HG02759 (cell line): ENCODE measurements at regions not wholly inside any gene's neighbourhood (a gene's known extent, or its start where the extent isn't known, plus 50 kb on each side); places are given as distances from the start of the nearest gene placed in this dataset.

Experiments used
- ATAC-seq: cut with Tn5 transposase; IDR thresholded peaks from one replicate; pipeline ENCODE4 v1.9.1; 2021; ENCODE audit warnings: mild to moderate bottlenecking, moderate library complexity; ENCODE audit not compliant: unreplicated experiment

DNA sequence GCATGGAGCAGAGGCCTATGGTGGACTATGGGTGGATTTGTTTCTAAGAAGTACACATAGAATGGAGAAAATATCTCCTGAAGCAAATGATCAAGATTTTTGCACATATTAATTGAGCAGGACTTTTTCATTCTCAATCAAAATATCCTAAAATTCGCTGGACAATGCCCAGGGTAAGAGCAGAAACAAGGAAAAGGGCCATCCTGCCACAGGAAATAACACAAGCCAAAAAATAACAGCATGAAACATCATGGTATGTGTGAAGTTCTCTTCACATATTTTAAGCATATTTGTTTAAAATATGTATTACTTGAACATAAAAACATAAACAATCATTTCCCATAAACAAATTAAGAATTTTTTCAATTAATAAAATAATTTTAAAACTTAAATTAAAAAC lies 868.9 kb downstream of the EPHA7 start:
- ATAC-seq = no peak

DNA sequence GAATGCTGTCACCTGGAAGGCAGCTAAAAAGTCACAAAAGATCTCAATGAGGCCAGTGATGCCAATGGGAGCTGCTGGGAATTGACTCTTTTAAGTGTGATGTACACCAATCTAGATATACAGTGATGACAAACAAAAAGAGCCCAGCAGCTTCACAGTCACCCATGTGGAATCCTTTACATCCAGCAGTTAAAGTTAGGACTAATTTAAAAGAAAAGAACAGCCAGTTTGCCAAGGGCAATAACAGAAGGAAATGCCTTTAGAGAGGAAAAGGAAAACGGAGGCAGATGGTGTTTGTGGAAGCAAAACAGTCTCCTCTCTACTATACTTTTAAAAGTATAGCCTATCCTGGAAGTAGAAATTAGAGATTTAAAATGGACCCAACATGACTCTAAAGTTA lies 873.5 kb downstream of the EPHA7 start:
- ATAC-seq = no peak

DNA sequence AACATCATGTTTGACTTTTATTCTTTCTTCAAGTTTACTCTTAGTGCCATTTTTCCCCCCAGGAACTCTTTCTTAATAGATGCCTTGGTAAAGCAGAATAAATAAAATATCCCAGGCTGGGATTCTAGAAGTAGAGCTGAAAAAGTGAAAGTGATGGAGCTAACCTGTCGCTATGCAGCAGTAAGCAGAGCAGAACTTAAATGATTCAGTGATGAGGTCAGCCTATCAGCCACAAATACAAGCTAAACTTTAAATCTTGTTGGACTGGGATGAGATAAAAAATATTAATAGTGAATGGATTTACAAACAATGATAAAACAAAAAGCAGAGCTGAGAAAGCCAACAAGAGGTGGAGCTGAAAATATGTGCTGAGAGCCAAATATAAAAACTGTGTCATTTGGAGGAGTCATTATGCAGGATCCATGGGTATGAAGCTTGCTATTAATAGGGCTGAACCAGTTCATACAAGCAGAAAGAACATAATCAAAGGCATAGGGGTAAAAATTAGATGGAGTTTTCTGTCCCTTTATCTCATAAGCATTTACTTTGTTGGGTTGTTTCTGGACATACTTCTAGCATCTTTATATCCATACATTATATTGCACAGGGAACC lies 877.8 kb downstream of the EPHA7 start:
- no peak for ATAC-seq

DNA sequence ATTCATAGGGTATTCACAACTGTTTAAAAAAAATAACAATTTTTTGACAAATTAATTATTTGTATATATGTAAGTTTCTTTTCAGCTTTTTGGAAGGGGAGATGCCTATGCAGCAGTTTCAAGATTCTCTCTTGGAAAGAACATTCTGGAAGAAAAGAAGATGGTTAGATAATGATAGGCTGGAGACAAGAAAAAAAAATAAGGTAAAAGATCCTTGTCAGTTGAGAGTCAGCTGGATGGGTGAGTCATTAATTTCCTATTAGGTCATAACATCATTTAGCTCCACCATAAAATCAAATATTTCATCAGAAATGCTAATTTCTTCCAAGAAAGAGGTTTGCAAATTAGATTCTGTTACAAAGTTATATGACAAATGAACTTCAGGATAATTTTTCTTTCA lies 880.4 kb downstream of the EPHA7 start:
- no peak for ATAC-seq

- ATAC-seq = no peak
Observed at GRCh38 chr6:92538275-92538674, 881.1 kb downstream of the EPHA7 start.

- ATAC-seq = no peak
Observed at GRCh38 chr6:92534109-92534508, 885.2 kb downstream of the EPHA7 start.

- no peak for ATAC-seq
Observed at GRCh38 chr6:92522589-92522988, 896.8 kb downstream of the EPHA7 start.

DNA sequence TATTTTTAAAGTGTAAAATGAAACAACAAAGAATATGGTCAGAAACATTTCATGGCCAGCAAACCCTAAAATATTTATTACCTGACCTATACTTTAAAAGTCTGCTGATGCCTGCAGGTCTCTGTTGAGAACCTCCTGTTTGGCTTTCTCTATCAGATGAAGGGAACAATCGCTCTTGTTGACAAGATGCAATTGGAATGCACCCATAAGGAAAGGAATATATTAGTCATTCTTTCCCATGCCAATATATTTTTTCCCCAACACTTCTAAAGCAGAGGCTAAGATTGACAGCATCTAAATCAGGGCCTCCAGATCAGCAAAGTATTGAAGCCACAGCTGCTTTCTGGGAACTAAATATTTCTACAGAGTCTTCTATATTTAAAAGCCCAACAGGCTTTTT lies 897.8 kb downstream of the EPHA7 start:
- ATAC-seq = no peak

GRCh38 chr6:92510137-92510536 lies 909.2 kb downstream of the EPHA7 start:
- no peak for ATAC-seq

DNA sequence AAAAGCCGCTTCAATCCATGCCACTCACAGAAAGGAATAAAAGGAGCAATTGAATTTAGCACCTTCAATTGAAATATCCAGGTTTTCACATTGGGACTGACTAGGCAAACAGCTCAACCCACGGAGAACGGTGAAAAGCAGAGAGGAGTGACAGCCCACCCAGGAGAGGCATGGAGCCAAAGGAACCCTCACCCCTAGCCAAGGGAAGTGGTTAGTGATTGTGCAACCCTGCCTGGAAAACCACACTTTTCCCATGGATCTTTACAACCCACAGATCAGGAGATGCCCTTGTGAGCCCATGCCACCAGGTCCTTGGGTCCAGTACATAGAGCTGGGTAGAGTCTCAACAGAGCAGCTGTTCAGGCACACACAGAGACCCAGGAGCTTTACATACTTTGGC lies 911.8 kb downstream of the EPHA7 start:
- no peak for ATAC-seq

DNA sequence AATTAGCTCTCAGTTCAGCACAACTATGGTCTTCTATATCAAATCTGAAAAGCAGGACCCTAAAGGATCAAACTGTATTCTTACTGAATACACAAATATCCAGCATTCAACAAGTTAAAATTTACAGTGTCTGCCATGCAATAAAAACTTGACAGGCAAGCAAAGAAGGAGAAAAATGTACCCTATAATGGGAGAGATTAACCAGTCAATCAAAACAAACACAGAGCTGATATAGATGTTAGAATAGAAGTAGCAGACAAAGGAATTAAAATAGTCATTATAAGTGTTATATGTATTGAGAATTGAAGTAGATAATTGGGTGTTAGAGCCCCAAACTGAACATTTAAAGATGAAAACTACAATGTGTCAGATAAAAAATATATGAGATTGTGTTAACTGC lies 914.9 kb downstream of the EPHA7 start:
- ATAC-seq = no peak

- ATAC-seq = no peak
Observed at GRCh38 chr6:92497281-92497680, 922.1 kb downstream of the EPHA7 start.

DNA sequence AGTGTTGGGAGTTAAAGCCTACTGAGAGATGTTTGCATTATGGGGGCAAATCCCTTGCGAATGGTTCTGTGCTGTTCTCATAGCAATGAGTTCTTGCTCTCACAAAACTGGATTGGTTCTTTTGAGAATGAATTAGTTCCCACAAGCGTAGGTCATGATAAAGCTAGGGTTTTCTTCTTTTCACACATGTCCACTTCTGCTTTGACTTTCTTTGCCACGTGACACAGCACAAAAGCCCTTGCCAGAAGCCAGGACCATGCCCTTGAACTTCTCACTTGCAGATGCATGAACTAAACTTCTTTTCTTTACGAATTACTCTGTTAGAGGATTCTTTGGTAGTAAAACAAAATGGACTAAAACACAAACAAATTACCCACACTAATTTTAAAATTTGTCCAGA lies 922.8 kb downstream of the EPHA7 start:
- ATAC-seq = no peak

GRCh38 chr6:92495242-92495641 lies 924.1 kb downstream of the EPHA7 start:
- ATAC-seq = no peak

DNA sequence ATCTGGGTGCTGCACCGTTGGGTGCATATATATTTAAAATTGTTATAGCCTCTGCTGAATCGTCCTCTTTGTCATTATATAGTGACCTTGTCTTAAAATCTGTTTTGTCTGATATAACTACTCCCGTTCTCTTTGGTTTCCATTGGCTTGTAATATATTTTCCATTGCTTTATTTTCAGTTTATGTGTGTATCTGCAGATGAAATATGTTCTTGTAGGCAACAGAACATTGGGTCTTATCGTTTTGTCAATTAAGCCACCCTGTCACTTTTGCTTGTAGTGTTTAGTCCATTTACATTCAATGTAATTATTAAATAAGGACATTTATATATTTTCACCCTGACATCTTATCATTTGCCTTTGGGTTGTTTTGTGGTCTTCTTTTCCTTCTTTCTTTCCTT lies 933.9 kb downstream of the EPHA7 start:
- no peak for ATAC-seq

- ATAC-seq = no peak
Observed at GRCh38 chr6:92479831-92480230, 939.5 kb downstream of the EPHA7 start.

GRCh38 chr6:92473056-92473455 lies 946.3 kb downstream of the EPHA7 start:
- no peak for ATAC-seq

GRCh38 chr6:92469186-92469828 lies 950.1 kb downstream of the EPHA7 start:
- ATAC-seq = no peak

GRCh38 chr6:92468066-92468465 lies 951.3 kb downstream of the EPHA7 start:
- no peak for ATAC-seq

DNA sequence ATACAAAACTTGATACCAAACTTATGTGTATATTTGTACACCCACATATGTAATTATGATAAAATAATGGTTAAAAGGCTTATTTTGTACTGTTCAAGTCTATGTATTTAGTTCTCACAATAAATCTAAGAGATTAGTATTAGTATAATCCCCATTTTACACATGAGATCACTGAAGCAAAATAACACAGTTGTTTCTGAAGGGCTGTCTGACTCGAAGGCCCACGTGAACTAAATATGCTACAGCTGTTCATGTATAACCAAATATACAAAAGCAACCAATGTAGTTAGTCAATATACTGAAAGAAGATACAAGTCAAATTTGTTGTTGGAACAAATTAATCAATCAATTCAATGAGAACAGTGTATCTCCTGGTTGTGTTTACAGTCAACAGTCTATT lies 959.2 kb downstream of the EPHA7 start:
- ATAC-seq = no peak

DNA sequence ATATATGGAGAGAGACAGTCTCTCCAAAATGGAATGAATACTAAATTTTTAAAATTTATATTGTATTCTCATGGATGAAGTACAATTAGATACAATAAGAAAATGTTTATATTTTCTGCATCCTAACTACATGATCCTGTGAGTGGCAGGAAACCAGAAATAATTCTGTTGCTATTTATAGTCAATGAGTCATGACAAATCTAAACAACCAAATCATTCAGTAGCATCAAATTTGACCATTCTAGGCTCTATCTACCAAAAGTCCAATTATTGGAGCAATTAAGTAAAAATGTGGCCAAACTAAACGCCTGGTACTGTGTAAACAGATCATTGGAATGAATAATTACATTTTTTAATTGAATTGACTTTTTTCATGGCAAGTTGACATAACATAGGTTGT lies 959.8 kb downstream of the EPHA7 start:
- no peak for ATAC-seq

- no peak for ATAC-seq
Observed at GRCh38 chr6:92446052-92446451, 973.3 kb downstream of the EPHA7 start.

DNA sequence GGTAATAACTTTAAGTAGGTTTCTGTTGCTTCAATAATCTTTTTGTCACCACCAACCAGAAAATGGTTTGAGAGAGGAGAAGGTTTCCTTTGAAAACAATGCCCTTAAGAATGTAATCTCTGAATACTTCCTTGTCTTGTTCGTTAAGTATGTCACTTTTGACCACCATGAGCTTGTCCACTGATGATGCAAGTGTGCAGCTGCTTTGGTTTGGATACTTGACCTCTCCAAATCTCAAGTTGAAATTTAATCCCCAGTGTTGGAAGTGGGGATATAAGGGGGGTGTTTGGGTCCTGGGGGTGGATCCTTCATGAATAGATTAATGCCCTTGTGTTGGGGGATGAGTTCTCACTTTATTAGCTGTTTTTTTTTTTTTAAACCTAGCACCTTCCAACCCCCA lies 985.4 kb downstream of the EPHA7 start:
- no peak for ATAC-seq
